Glomerular endothelial cell (primary cell): ENCODE measurements at regions not wholly inside any gene's neighbourhood (a gene's known extent, or its start where the extent isn't known, plus 50 kb on each side); places are given as distances from the start of the nearest gene placed in this dataset.

Experiments
- DNase-seq: peaks from one replicate; pipeline ENCODE4 v3.0.0-alpha.2; 2011; ENCODE audit warnings: low read depth, low spot score; ENCODE audit errors: extremely low read depth

DNA sequence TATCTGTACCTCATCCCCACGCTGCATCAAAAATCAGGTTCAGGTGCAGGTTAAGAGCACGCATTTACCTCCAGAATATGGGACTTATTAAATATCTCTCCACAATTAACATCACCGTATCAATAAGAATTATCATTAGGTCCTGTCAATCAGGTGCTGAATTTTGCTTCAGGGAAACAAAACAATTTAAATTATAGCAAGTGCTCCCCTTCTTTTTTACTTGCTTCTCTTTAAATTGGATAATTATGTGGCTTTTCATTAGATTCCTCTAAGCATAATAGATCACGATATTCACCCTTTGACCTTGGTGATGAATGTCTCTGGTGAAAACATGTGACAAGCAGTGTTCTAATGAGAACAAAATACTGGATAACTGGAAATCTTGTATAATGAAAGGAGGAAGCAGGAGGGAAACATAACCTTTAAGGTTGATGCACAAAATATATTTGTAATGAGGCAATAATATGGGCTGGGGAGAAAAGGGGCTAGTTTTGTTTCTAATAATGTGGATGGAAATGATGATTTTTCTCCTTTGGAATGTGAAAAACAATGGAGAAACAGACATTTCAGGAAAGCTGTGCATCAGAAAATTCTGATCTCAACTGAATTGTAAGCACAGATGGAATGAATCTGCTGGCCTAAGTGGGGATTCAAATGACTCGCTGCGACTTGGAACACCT lies 166.9 kb downstream of the SNX10 start:
- DNase-seq: no peak

DNA sequence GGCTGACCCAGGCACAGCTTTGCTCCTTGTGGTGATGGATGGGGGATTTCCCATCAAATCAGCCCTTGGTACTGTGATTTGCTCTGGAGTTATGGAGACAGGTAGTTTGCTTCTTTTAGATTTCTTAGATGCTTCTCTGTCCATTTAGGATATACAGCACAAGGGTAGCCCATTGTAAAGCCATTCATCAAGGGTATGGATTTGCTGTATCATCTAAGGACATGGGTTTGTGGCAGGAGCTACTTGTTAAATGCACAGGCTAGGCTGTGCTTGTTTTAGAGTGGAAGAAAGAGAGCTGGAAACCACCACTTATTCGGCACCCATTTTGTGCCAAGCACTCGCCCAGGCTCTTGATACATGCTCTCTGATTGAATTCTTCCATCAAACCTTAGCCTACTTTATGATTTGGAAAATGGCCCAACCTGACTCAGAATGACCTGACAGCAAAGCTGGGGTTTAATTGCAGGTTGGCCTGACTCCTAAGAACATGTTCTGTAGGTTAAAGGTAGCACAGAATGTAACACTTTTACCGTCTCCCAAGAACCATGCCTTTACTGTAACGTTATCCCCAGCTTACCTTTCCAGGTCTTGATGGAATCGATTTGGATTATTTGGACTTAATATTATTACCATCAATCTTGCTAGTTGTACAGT lies 168.0 kb downstream of the SNX10 start:
- DNase-seq: no peak

DNA sequence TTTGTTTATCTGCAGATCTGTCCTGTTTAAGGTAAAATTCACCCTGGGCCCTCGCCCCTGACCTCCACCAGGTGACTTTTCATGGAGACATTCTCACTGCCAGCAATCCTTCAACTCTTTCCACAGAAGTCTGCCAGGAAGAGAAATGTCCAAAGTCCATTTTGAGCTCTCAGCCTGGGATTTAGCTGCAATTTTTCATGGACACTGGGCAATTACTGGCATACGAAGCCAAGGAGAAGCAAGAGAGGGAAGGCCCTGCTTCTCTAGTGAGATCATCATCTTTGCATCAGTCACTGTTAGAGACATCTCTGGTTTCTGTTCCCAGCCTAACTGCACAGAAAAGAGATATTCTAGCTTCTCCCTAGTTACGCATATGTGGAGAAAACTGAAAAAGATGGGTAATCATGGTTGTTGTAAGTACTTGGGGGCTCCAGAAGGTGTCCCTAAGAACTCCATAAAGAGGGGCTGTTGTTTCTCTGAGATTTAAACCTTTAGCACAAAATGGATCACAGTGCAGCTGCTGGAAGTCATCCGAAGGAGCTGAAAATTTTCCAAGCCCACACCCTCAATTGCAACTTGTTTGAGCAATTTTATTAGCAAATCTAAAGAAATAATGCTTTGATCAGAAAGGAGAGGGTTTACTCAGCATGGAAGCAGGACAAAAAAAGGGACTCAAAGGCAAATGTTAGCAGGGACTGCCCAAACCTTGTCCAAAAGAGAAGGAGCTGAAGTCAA lies 168.9 kb downstream of the SNX10 start:
- no peak for DNase-seq

DNA sequence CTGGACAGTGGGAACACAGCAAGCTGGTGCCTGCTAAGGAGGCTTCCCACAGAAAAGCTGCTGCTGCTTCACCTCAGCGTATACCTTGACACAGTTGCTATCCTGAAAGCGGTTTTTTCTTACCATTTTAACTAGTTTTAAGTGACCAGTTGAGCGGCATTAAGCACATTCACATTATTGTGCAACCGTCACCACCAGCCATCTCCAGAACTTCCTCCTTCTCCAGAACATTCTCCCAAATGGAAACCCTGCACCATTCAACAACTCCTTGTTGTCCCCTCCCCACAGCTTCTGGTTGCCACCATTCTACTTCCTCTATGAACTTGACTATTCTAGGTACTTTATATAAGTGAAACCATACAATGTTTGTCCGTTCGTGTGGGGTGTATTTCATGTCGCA lies 169.9 kb downstream of the SNX10 start:
- DNase-seq: no peak

DNA sequence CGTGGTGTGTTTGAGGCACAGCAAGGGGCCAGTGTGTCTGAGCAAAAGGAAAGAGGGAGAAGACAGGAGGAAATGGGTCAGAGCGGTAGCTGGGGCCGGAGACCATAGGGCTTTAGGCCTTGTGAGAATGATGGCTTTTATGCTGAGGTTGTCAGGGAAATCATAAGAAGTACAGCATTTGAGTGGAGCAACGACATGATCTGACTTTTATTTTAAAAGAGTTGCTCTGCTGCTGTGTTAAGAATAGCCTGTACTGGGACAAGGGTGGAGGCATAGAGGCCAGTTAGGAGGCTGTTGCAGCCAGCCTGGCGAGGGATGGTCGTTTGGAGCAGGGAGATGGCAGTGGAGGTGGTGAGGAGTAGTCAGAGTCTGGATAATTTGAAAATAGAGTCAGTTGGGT lies 174.3 kb downstream of the SNX10 start:
- no peak for DNase-seq

DNA sequence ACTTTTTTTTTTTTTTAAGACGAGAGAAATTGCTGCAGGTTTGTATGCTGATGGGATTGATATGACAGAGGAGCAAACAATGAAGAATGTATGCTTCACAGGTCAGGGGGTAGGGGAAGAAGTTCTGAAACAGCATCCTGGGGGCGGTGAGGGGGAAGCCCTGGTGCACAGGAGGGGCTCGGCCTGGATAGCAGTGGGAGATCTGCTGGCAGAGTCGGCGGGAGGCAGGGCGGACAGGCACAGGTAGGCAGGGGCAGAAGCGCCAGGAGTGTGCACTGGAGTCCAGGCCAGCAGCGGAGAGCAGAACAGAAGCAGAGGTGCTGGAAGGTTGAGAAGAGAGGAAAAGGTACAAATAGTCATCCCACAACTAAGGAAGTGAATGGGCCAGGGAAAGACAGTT lies 175.4 kb downstream of the SNX10 start:
- DNase-seq: no peak

DNA sequence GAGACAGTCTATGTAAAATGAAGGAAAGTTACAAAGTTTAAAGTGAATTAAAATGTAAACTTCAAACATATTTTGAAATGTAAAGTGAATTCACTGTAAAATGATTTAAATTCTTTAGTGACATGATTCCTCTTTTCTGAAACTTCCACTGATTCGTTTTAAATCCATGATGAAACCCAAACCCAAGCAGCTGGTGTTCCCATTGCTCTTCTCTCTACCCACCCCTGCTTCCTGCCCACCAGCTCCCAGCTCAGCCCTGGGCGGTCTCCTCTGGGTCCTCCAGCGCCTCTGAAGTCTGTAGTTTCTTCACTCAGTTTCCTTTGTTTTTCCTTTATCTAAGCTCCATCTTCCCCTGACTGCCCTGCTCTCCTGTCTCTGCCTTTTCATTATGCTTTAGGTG lies 175.9 kb downstream of the SNX10 start:
- DNase-seq: no peak

DNA sequence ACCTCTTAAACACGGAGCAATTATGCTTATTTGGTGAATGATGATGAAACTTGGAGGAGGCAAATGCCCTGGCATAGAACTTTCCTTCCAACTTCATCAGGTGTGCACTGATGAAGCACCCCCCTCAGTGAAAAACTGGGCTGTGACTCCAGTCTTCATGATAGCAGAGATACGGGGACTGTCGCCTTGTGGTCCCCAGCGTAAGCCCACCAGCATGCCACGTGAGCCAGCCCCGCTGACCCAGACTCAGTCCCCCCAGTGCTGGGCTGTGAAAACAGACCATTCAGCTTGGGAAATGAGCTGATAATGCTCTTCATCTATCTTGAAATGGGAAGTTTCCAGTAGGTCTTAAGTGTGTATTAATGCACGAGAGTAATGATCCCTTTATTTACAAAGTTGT lies 177.0 kb downstream of the SNX10 start:
- DNase-seq: no peak

DNA sequence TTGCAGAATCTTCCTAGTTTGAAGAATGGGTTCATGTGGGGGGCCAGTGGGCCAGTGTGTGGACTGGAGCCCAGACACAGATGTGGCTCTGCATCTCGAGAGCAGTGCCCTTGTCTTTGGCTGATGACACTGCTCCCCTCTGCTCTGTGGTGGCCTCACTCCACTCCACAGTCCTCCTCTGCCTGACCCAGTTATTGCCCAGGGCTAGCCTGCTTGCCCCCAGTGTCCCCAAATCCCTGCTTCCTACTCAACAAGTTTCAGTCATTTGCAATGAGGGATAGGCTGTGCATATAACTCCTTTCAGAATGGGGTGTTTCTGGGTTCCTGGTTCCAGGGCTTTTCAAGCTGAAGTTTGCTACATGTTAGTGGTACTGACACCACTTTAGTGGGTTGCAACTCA lies 177.5 kb downstream of the SNX10 start:
- DNase-seq: no peak

DNA sequence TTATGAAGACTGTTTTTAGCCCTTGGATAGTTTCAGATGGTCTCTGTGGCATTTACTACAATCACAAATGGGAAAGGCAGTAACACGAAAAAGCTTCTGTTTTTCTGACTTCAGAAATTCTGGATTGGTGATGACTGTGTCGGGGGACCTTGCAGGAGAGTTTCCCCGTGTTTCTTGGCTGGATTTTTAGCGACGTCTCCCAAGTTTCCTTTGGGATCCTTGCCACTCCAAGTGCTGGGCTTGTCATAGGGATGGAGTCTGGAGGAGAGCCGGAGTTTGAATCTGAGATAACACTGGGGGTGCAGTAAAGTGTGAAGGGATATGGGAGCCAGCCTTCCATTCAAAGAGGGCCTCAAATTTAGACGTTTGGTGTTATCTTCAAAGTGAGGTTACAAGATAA lies 179.0 kb downstream of the SNX10 start:
- no peak for DNase-seq

DNA sequence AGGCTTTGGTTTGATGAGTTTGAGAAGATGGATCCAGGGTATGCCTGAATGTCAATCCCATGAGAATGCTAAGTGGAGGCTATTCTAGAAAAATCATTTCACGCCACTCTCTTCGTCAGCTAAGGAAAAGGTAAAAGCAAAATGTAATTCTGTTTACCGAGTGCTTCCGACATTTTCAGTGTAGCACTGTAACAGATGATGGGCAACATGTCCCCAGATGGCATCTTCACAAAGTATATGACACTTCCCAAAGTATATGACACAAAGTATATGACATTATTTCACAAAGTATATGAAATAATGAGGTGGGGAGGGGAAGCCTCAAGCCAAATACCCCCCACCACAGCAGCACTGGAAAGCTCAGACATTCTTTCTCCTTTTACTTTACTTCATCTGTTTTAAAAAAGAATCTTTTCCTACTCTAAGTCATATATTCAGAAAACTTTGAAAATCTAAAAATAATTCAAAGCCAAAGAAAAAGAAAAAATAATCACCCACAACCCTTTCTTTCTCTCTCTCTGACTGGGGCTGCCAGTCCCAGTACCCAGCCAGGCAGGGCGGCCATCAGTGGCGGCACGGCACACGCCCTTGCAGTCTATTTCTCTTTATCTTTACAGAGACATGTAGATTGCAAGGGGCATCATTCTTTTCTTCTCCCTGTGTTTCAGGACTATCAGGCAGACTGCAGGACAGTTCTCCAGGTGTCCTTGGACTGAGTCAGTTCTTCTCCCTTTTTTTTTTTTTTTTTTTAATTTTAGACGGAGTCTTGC lies 179.8 kb downstream of the SNX10 start:
- DNase-seq: no peak

DNA sequence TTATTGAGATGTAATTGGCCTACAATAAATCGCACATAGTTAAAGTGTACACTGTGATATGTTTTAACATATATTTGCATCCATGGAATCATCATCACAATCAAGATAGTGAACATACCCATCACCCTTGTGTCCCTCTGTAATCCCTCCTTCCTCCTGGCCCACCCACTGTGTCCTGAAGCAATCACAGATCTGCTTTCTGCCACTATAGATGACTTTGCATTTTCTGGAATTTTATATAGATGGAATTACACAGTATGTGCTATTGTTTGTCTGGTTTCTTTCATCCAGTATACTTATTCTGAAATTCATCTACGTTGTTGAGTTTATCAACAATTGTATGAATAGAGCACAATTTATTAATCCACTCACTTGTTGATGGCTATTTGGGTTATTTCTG lies 181.3 kb downstream of the SNX10 start:
- no peak for DNase-seq

DNA sequence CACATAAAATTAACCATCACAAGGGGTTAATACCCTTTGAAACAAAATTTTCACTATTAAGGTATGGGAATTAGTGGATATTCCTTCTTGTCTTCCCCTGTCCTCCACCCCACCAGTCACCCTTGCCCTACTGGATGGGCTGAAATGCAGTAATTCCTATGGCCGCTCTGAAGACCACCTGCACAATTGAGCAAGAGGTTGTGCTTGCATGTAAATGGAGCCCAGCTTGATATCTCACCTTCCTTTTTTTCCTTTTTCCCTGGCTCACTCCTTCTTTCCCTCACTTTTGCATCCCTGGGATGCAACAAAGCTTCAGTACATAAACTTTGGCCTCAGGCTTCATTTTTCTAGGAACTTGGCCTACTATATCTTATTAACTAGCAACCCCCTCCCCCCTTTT lies 184.6 kb downstream of the SNX10 start:
- DNase-seq: no peak

DNA sequence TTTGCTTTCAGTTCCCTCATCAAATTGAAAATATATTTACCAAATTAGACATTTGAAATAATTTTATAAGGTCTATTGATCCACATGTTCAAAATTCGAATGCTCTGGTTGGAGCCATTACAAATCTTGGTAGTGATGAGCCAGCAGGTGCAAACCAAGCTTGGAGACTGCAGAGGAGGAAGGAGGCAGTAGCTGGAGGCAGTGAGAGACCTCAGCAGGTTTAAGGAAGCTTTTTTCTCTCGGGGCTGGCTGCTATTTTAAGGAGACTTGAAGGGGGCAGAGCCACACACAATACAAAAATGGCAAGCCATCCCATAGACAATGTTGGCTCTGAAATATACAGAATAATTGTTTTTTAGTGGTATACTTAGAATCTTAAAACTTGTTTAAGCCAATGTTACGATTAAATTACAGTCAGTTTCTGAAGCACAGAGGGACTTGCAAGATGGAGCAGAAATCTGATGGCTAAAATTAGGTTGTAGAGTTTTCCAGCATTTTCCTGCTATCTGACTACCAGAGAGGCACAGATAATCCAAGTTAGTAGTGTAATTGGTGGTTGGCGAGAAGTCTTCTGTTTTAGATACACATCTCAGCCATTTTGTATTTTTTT lies 185.8 kb downstream of the SNX10 start:
- no peak for DNase-seq

DNA sequence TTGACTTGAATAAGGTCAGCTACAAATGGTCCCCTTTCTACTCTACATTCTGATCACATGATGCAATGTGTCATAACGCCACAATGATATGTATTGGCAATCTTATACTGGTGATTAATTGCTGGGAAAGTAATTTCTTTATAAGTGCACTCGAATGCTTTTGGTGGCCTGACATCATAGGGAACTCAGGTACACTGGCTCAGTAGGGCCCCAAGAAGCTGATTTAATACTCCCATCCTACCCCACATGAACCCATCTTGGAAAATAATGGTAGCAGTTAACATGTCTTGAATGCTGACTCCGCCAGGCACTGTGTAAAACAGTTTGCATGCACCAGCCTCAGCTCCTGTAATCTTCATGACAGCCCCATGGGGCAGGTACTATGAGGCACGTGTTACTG lies 186.9 kb downstream of the SNX10 start:
- no peak for DNase-seq

DNA sequence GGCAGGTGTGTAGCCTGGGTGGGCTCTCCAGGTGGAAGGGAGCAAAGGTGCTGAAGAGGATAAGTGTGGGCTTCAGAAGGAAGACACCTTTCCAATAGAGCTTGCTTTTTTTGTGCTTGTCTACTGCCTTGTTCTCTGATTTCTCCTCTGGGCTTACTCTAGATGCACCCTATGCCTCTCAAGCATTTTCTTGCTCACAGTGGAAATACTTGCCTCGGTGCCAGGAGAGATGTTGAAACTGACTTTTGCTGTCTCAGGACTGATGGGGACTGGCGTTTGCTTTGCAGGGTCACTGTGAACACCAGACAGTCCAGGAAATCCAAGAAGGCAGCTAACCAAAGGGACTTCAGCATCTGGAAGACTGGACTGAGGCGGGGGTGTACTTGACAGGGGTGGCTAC lies 187.9 kb downstream of the SNX10 start:
- DNase-seq: no peak

DNA sequence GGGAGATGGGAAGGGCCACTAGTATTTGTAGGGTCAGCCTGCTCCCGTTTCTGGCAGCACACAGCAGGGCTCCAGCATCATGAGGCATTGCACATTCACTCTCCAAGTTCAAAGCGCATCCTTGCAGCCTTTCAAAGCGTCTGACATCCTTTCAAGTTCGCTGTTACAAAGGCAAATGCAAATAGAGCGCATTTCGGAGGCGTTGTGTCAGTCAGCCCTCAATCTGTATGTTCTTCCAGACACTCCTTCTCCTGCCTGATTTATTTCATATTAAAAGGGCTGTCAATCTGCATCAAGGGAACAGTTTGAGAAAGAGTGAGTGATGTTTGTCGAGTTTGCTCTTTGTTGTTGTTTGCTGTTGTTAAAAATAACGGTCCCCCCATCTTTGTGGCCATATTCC lies 188.5 kb downstream of the SNX10 start:
- DNase-seq: no peak

DNA sequence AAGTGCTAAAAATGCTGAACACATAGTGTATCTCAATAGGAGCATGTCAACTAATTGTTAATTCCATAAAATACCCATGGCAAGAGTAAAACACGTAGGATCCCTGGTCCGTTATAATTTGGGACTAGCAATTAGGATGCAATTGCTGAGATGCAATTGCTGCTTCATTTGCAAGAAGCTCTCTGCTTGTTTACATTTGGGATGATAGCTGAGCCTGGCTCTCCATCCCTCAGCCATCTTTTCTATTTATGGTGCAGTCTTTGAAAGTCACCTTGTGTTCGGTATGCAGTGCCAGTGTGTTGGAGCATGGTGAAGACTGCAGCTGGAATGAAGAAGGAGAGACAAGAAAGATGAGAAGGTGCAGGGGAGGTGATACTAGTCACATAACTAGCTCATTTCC lies 191.3 kb downstream of the SNX10 start:
- DNase-seq: no peak

DNA sequence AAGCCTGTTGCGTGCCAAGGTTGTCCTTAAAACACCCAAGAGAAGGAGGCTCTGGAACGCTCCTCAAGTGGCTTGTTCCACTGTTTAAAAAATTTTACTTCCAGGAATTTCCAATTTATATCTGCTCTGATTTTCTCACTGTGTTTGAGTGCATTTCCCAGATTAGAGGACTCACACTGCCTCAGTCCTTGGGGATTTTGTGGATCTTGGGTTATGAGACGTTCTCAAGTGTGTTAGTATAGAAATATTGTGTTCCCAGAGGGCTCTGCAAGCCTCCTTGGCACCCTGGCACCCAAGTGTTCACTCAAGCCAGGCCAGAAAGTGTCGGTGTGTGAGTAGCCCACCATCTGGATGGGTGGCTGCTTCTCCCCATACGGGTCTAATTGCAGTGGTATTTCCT lies 192.2 kb downstream of the SNX10 start:
- DNase-seq: no peak

DNA sequence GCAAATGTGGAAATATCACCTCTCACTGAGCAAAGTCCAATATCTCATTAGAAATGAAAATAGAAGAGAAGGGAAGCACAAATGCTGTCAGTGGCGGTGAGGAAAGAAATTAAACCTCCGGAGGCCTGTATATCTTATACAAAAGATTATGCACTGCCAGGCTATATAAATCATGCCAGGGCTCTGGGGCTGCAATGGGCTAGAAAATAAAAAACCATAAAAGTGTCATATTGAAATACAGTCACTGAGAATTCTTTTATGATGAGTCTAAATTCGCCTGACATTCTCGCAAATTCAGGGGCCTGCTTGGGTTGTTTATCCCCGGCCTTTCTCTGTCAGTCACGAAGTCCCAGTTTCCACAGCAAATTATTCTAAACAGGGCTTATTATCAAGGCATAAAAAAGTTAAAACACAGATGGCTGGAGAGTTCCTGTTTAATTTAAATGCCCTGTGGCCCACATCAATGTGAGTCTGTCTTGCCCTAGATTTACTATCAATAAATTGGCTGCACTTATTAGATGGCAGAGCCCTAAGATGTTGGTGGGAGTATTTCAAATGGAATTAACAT lies 193.8 kb downstream of the SNX10 start:
- no peak for DNase-seq

DNA sequence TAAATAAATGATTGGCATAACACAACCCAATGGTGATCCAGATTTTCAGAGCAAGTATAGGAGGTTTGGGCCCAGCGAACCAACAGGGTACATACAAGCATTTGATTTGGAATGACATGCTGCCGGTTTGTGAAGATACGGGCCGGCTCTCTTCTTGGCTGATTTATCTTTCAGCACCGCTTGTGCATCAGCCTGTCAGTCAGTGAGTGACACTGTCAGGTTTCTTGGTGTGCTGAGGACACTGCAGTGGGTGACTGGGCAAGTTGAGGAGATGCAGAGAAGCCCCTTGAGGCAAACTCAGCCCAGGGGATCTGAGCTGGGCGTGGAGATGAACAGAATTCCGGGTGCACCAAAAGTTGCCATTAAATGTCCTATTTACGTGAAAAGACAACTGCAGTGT lies 194.5 kb downstream of the SNX10 start:
- DNase-seq: no peak
